ENCODE measurements at regions not wholly inside any gene's neighbourhood (a gene's known extent, or its start where the extent isn't known, plus 50 kb on each side); places are given as distances from the start of the nearest gene placed in this dataset.

- Histone ChIP-seq H2AFZ (no peak overlapping the region), H3K27ac (peak overlapping the region; percentile 82), H3K4me1 (ENCODE audit: insufficient read depth) (peaks cover 6% of the 10 kb centered on the region), H3K9me2 (replicated peaks; ENCODE audit: insufficient read depth) (no peaks in the 10 kb centered on the region), H4K20me1 (ENCODE audit: insufficient read depth, poor library complexity, severe bottlenecking) (no peaks in the 10 kb centered on the region), H3K4me3 (no peak overlapping the region), H3K27me3 (no peaks in the 10 kb centered on the region), H3K79me2 (no peaks in the 10 kb centered on the region), H3K9me3 (ENCODE audit: low read depth) (no peaks in the 10 kb centered on the region), H3K36me3 (replicated peaks; ENCODE audit: insufficient read depth, low read depth) (no peaks in the 10 kb centered on the region), H3K4me2 (no peak overlapping the region)
- no peak for DNase-seq (ENCODE audit: low spot score)
- no peak for TF ChIP-seq EZH2 (IDR thresholded peaks at IDR 0.05; ENCODE audit: borderline replicate concordance)
Measured at GRCh38 chr6:140063021-140063399, 688.6 kb upstream of the CITED2 start.

GRCh38 chr6:140062043-140063020 is 687.9 kb upstream of the CITED2 start:
- peak; percentile 39 for DNase-seq (ENCODE audit: low spot score)
- Histone ChIP-seq H4K20me1 (ENCODE audit: insufficient read depth, poor library complexity, severe bottlenecking) (no peaks in the 10 kb centered on the region), H3K4me1 (ENCODE audit: insufficient read depth) (peaks cover 6% of the 10 kb centered on the region), H3K36me3 (replicated peaks; ENCODE audit: insufficient read depth, low read depth) (no peaks in the 10 kb centered on the region), H3K4me2 (peak overlapping the region; percentile 42), H3K27me3 (no peaks in the 10 kb centered on the region), H3K27ac (peak overlapping the region; percentile 82), H3K9me3 (ENCODE audit: low read depth) (no peaks in the 10 kb centered on the region), H3K4me3 (no peak overlapping the region), H3K9me2 (replicated peaks; ENCODE audit: insufficient read depth) (no peaks in the 10 kb centered on the region), H3K79me2 (no peaks in the 10 kb centered on the region), H2AFZ (no peak overlapping the region)
- TF ChIP-seq CTCF (IDR thresholded peaks at IDR 0.05; ENCODE audit: poor library complexity): no peak
- no peak for TF ChIP-seq EZH2 (IDR thresholded peaks at IDR 0.05; ENCODE audit: borderline replicate concordance)
- no peak for TF ChIP-seq EZH2phosphoT487 (IDR thresholded peaks at IDR 0.05; ENCODE audit: low read depth, severe bottlenecking, unreplicated experiment)
- 70% methylated on average over 3 of the region's 3 CpGs for WGBS (ENCODE audit: low lambda C conversion rate, missing lambda C conversion rate)

- Histone ChIP-seq H3K4me1 (ENCODE audit: insufficient read depth) (peaks cover 6% of the 10 kb centered on the region), H3K9me3 (ENCODE audit: low read depth) (no peaks in the 10 kb centered on the region), H3K79me2 (no peaks in the 10 kb centered on the region), H4K20me1 (ENCODE audit: insufficient read depth, poor library complexity, severe bottlenecking) (no peaks in the 10 kb centered on the region), H3K36me3 (replicated peaks; ENCODE audit: insufficient read depth, low read depth) (no peaks in the 10 kb centered on the region), H3K27me3 (no peaks in the 10 kb centered on the region), H3K9me2 (replicated peaks; ENCODE audit: insufficient read depth) (no peaks in the 10 kb centered on the region), H3K27ac (peak overlapping the region; percentile 72), H3K4me2 (peak overlapping the region; percentile 5), H2AFZ (no peak overlapping the region), H3K4me3 (no peak overlapping the region)
- no peak for DNase-seq (ENCODE audit: low spot score)
- 81% methylated on average over 5 of the region's 5 CpGs for WGBS (ENCODE audit: low lambda C conversion rate, missing lambda C conversion rate)
- no peak for TF ChIP-seq EZH2phosphoT487 (IDR thresholded peaks at IDR 0.05; ENCODE audit: low read depth, severe bottlenecking, unreplicated experiment)
- TF ChIP-seq CTCF (IDR thresholded peaks at IDR 0.05; ENCODE audit: poor library complexity): no peak
Measured at GRCh38 chr6:140061110-140062042, 686.9 kb upstream of the CITED2 start.

- H3K27ac ChIP-seq: no peak overlapping the region
- no peaks in the 10 kb centered on the region for H3K9me2 ChIP-seq (replicated peaks; ENCODE audit: insufficient read depth)
- peaks cover 6% of the 10 kb centered on the region for H3K4me1 ChIP-seq (ENCODE audit: insufficient read depth)
- H3K79me2 ChIP-seq: no peaks in the 10 kb centered on the region
- no peak overlapping the region for H3K4me3 ChIP-seq
- no peak overlapping the region for H3K4me2 ChIP-seq
- no peaks in the 10 kb centered on the region for H3K9me3 ChIP-seq (ENCODE audit: low read depth)
- WGBS (ENCODE audit: low lambda C conversion rate, missing lambda C conversion rate): 97% methylated on average over 1 of the region's 1 CpG
- no peaks in the 10 kb centered on the region for H4K20me1 ChIP-seq (ENCODE audit: insufficient read depth, poor library complexity, severe bottlenecking)
- TF ChIP-seq EZH2phosphoT487 (IDR thresholded peaks at IDR 0.05; ENCODE audit: low read depth, severe bottlenecking, unreplicated experiment) (no peak), CTCF (IDR thresholded peaks at IDR 0.05; ENCODE audit: poor library complexity) (no peak), EZH2 (IDR thresholded peaks at IDR 0.05; ENCODE audit: borderline replicate concordance) (no peak)
- no peak for DNase-seq (ENCODE audit: low spot score)
- H3K36me3 ChIP-seq (replicated peaks; ENCODE audit: insufficient read depth, low read depth): no peaks in the 10 kb centered on the region
- H3K27me3 ChIP-seq: no peaks in the 10 kb centered on the region
- H2AFZ ChIP-seq: no peak overlapping the region
Measured at GRCh38 chr6:140059947-140060346, 685.5 kb upstream of the CITED2 start.

Measured in hepatocyte (in vitro differentiated cells).